GM12878 (cell line): ENCODE measurements at regions not wholly inside any gene's neighbourhood (a gene's known extent, or its start where the extent isn't known, plus 50 kb on each side); places are given as distances from the start of the nearest gene placed in this dataset.

Experiments
- ATAC-seq: fragments of 200-7000 bp; cut with Tn5 transposase; 3 replicates; pipeline ENCODE4 v1.9.1; 2020; ENCODE audit warnings: mild to moderate bottlenecking, moderate library complexity
- BruUV-seq: library from RNA; stranded (reverse); fragments of 400-500 nt; replicated peaks from 2 replicates; lab custom pipeline; 2021; lab: Mats Ljungman, UMichigan
- CTCF ChIA-PET: fragments of 300-600 bp; sonication (Branson Sonifier 250); formaldehyde crosslinking; extraction: SDS; loops from one replicate; lab custom pipeline; 2021; ENCODE audit warnings: inconsistent platforms; lab: Yijun Ruan, JAX
- POLR2A ChIA-PET: fragments of 350-600 bp; formaldehyde crosslinking; extraction: SDS; loops from one replicate; lab custom pipeline; 2021; ENCODE audit warnings: inconsistent platforms; lab: Charles Lee
- RAD21 ChIA-PET: fragments of 300-600 bp; sonication (Branson Sonifier 250); formaldehyde crosslinking; loops from one replicate; lab custom pipeline; 2023; ENCODE audit warnings: antibody characterized with exemption; ENCODE audit not compliant: unreplicated experiment; lab: Charles Lee
- SMC1A ChIA-PET: fragments of 300-600 bp; sonication (Branson Sonifier 250); formaldehyde crosslinking; loops from one replicate; lab custom pipeline; 2023; ENCODE audit not compliant: unreplicated experiment, uncharacterized antibody; lab: Charles Lee
- DNase-seq: peaks from one replicate; pipeline ENCODE4 v3.0.0-alpha.2; 2011; ENCODE audit warnings: low read depth, low spot score
- FAIRE-seq: peaks from 3 replicates; lab custom pipeline; 2011; peaks lifted over from hg19 to GRCh38; lab: Jason Lieb, UNC
- H2AFZ ChIP-seq: 2 replicates; pipeline ENCODE4 v1.6.0; 2011; ENCODE audit warnings: low read depth, low read length, control low read depth; ENCODE audit not compliant: control insufficient read depth
- H3K27ac ChIP-seq: 2 replicates; pipeline ENCODE4 v1.5.1; 2011; ENCODE audit warnings: control low read depth; ENCODE audit not compliant: control insufficient read depth, insufficient read depth
- H3K27me3 ChIP-seq, 2 experiments: replicated peaks in 1 of 2; 2 replicates each; pipeline versions ENCODE4 v1.6.0 to v1.6.1; 2011; ENCODE audit warnings: low read length in 1 of 2; ENCODE audit not compliant: control insufficient read depth in 2 of 2, insufficient read depth in 2 of 2
- H3K36me3 ChIP-seq, 2 experiments: 2 replicates each; pipeline ENCODE4 v1.5.1; 2011; ENCODE audit warnings: low read length in 1 of 2; ENCODE audit not compliant: control insufficient read depth in 2 of 2, insufficient read depth in 2 of 2
- H3K4me1 ChIP-seq: 2 replicates; pipeline ENCODE4 v1.6.1; 2011; ENCODE audit warnings: mild to moderate bottlenecking, low read length, moderate library complexity, mixed read lengths; ENCODE audit not compliant: control insufficient read depth, insufficient read depth
- H3K4me2 ChIP-seq: 2 replicates; pipeline ENCODE4 v1.6.0; 2011; ENCODE audit warnings: control low read depth; ENCODE audit not compliant: control insufficient read depth, insufficient read depth
- H3K4me3 ChIP-seq: fragments of 200-600 bp; sonication (generic); 2 replicates; pipeline ENCODE4 v1.5.1; 2016
- H3K79me2 ChIP-seq: 2 replicates; pipeline ENCODE4 v1.6.0; 2011; ENCODE audit warnings: low read length; ENCODE audit not compliant: control insufficient read depth, insufficient read depth
- H3K9ac ChIP-seq: 2 replicates; pipeline ENCODE4 v1.8.0; 2011; ENCODE audit warnings: low read length, control low read depth, mixed read lengths; ENCODE audit not compliant: control insufficient read depth, insufficient read depth
- H3K9me3 ChIP-seq: replicated peaks from 3 replicates; pipeline ENCODE4 v1.5.1; 2011; ENCODE audit warnings: mild to moderate bottlenecking, low read length; ENCODE audit not compliant: control insufficient read depth, insufficient read depth
- H4K20me1 ChIP-seq: 2 replicates; pipeline ENCODE4 v1.6.0; 2011; ENCODE audit not compliant: control insufficient read depth, insufficient read depth
- BRCA1 ChIP-seq: IDR thresholded peaks from 2 replicates; pipeline ENCODE4 v1.6.1; 2011; ENCODE audit warnings: low read depth, low read length, improper control_type of control experiment
- CBX5 ChIP-seq: sonication (generic); IDR thresholded peaks from 2 replicates; pipeline ENCODE4 v1.6.1; 2016; ENCODE audit warnings: low read depth, moderate library complexity, mild to moderate bottlenecking, inconsistent platforms
- NFYA ChIP-seq: IDR thresholded peaks from 2 replicates; pipeline ENCODE4 v1.6.1; 2011; ENCODE audit warnings: low read depth, mild to moderate bottlenecking, low read length, improper control_type of control experiment, borderline replicate concordance
- PML ChIP-seq: IDR thresholded peaks from 2 replicates; pipeline ENCODE4 v1.6.1; 2012; ENCODE audit warnings: low read length, inconsistent platforms
- SPI1 ChIP-seq: IDR thresholded peaks from 2 replicates; pipeline ENCODE4 v1.6.1; 2011; ENCODE audit warnings: low read depth, mild to moderate bottlenecking, low read length, moderate library complexity, borderline replicate concordance; ENCODE audit not compliant: insufficient read depth
- in situ Hi-C: fragments of 300-500 bp; cut with MboI; formaldehyde crosslinking; loops from 9 replicates; pipeline ENCODE4 v1.14.3; 2018; ENCODE audit warnings: mixed read lengths
- intact Hi-C: fragments of 100-400 bp; cut with micrococcal nuclease; formaldehyde crosslinking; loops from one replicate; pipeline ENCODE4 v1.14.2; 2022; ENCODE audit not compliant: unreplicated experiment
- TF ChIP-seq, protein P1 (sequence below): fragments of 450-650 bp; IDR thresholded peaks from 2 replicates; pipeline ENCODE4 v1.6.1; 2017; ENCODE audit warnings: antibody characterized with exemption, mild to moderate bottlenecking, moderate library complexity
- TF ChIP-seq, protein P2 (sequence below): fragments of 450-650 bp; formaldehyde crosslinking; IDR thresholded peaks from 2 replicates; pipeline ENCODE4 v1.4.0; 2020; ENCODE audit warnings: mild to moderate bottlenecking, moderate library complexity

DNA sequence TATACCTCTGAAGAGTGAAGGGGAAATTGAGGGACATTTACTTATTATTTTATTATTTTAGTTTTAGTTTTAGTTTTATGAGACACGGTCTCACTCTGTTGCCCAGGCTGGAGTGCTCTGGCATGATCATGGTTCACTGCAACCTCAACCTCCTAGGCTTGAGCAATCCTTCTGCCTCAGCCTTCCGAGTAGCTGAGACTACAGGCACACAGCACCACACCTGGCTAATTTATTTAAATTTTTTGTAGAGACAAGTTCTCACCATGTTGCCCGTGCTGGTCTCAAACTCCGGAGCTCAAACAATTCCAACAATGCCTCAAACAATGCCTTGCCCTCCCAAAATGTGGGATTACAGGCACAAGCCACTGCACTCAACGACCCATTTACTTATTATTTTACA lies 68.4 kb upstream of the BMP2K start (continued):
- no peak for TF ChIP-seq BRCA1
- no peak for TF ChIP-seq SPI1
- TF ChIP-seq, protein P1, sequence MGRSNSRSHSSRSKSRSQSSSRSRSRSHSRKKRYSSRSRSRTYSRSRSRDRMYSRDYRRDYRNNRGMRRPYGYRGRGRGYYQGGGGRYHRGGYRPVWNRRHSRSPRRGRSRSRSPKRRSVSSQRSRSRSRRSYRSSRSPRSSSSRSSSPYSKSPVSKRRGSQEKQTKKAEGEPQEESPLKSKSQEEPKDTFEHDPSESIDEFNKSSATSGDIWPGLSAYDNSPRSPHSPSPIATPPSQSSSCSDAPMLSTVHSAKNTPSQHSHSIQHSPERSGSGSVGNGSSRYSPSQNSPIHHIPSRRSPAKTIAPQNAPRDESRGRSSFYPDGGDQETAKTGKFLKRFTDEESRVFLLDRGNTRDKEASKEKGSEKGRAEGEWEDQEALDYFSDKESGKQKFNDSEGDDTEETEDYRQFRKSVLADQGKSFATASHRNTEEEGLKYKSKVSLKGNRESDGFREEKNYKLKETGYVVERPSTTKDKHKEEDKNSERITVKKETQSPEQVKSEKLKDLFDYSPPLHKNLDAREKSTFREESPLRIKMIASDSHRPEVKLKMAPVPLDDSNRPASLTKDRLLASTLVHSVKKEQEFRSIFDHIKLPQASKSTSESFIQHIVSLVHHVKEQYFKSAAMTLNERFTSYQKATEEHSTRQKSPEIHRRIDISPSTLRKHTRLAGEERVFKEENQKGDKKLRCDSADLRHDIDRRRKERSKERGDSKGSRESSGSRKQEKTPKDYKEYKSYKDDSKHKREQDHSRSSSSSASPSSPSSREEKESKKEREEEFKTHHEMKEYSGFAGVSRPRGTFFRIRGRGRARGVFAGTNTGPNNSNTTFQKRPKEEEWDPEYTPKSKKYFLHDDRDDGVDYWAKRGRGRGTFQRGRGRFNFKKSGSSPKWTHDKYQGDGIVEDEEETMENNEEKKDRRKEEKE = no peak
- TF ChIP-seq NFYA = no peak

DNA sequence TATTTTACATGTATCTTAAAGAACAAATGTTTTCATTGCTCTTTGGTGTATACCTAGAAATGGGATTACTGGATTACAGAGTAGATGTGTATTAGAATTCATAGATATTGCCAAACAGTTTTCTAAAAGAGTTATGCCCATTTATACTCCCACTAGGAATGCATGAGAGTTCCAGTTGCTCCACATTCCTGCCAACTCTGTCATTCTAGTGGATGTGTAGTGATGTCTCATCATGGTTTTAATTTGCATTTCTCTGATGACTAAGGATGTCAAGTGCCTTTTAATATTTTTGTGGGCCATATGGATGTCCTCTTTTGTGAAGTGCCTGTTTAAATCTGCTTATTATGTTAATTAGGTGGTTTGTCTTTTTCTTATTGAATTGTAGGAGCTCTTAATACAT lies 65.6 kb upstream of the BMP2K start:
- ChIA-PET CTCF (interaction anchor here (1.2 to 1.6 kb wide), 2 partner anchors 18 to 36 kb away, joined by 4 read pairs; no protein-coding TSS in a partner anchor), RAD21 (interaction anchor here (0.8 to 1.0 kb wide), 2 partner anchors 22 to 154 kb away, joined by 3 read pairs; no protein-coding TSS in a partner anchor), POLR2A (interaction anchor here (0.7 kb wide), 1 partner anchor 223 kb away, joined by 3 read pairs; no protein-coding TSS in a partner anchor), SMC1A (interaction anchor here (0.5 to 2.8 kb wide), 7 partner anchors 11 to 57 kb away, joined by 3 to 22 read pairs (median 6); no protein-coding TSS in a partner anchor)
- peaks cover 23% of the 10 kb centered on the region for H3K4me1 ChIP-seq
- H3K9ac ChIP-seq = no peak overlapping the region
- no peak overlapping the region for H3K4me3 ChIP-seq
- no peaks in the 10 kb centered on the region; the same call in 2 of the 3 replicates for H3K9me3 ChIP-seq
- no peaks in the 10 kb centered on the region for H3K27me3 ChIP-seq
- H4K20me1 ChIP-seq = no peaks in the 10 kb centered on the region
- no peak for TF ChIP-seq CBX5
- TF ChIP-seq PML = no peak
- TF ChIP-seq, protein P2, sequence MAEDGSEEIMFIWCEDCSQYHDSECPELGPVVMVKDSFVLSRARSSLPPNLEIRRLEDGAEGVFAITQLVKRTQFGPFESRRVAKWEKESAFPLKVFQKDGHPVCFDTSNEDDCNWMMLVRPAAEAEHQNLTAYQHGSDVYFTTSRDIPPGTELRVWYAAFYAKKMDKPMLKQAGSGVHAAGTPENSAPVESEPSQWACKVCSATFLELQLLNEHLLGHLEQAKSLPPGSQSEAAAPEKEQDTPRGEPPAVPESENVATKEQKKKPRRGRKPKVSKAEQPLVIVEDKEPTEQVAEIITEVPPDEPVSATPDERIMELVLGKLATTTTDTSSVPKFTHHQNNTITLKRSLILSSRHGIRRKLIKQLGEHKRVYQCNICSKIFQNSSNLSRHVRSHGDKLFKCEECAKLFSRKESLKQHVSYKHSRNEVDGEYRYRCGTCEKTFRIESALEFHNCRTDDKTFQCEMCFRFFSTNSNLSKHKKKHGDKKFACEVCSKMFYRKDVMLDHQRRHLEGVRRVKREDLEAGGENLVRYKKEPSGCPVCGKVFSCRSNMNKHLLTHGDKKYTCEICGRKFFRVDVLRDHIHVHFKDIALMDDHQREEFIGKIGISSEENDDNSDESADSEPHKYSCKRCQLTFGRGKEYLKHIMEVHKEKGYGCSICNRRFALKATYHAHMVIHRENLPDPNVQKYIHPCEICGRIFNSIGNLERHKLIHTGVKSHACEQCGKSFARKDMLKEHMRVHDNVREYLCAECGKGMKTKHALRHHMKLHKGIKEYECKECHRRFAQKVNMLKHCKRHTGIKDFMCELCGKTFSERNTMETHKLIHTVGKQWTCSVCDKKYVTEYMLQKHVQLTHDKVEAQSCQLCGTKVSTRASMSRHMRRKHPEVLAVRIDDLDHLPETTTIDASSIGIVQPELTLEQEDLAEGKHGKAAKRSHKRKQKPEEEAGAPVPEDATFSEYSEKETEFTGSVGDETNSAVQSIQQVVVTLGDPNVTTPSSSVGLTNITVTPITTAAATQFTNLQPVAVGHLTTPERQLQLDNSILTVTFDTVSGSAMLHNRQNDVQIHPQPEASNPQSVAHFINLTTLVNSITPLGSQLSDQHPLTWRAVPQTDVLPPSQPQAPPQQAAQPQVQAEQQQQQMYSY = no peak
- no peak for DNase-seq
- no peak for FAIRE-seq
- intact Hi-C loops (no loop called here), in situ Hi-C loops (no loop called here)
- H2AFZ ChIP-seq = no peak overlapping the region
- no peak overlapping the region for H3K4me2 ChIP-seq
- no peaks in the 10 kb centered on the region for H3K36me3 ChIP-seq
- no peak overlapping the region for H3K27ac ChIP-seq
- H3K79me2 ChIP-seq = no peaks in the 10 kb centered on the region
- no TSS peak for BruUV-seq
- no peak for ATAC-seq
